NCI-H1417 treated with DMSO at 0.1 percent for 48 hours (cell line): ENCODE measurements at regions not wholly inside any gene's neighbourhood (a gene's known extent, or its start where the extent isn't known, plus 50 kb on each side); places are given as distances from the start of the nearest gene placed in this dataset.

Experiments used
- DNase-seq: peaks from one replicate; lab custom pipeline; 2025; lab: John Stamatoyannopoulos, UW

DNA sequence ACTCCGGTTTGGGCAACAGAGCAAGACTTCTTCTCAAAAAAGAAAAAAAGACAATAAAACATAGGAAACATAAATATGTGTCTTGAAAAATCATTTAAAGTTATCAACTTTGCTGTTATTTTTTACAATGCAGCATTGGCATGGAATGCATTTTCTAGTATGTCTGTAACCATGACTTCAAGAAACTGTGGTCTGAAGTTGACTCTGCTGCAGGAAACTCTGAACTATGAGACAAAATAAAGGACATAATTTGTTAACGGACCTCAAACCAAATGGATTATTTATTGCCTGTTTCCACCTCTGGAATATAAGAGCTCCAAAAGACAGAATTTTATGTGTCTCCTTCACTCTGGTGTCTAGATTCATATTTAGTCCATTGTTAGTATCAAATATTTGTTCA, 79.1 kb downstream of the TRIB2 start:
- DNase-seq, result no peak

- DNase-seq, result no peak
These were observed 79.9 kb downstream of the TRIB2 start for GRCh38 chr2:12796657-12797056.

- DNase-seq, result no peak
These were observed 81.1 kb downstream of the TRIB2 start for GRCh38 chr2:12797815-12798214.

GRCh38 chr2:12803607-12804006, 86.9 kb downstream of the TRIB2 start:
- no peak for DNase-seq

- no peak for DNase-seq
These were observed 87.5 kb downstream of the TRIB2 start for GRCh38 chr2:12804091-12804856.

GRCh38 chr2:12805033-12805432, 88.3 kb downstream of the TRIB2 start:
- no peak for DNase-seq

- no peak for DNase-seq
These were observed 90.0 kb downstream of the TRIB2 start for GRCh38 chr2:12806549-12807242.

GRCh38 chr2:12807907-12808810, 91.4 kb downstream of the TRIB2 start:
- DNase-seq, result no peak

DNA sequence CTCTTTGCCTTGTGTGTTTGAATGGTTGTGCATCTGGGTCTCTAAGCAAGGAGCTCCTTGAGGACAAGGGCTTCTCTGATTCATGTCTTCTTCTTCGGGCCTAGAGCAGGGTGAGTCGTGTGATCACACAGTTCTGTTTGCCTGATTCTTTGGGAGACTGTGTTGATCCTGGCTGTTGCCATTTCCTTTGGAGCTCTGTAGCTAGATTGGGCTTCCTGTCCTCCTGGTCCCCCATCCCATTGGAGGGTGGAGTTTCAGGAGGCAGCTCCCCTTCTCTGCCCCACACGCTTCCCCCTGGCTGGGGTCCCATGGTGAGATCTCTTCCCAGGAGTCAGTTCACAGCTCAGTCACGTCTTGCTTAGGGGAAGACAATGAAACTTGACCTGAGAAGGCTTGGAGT, 92.8 kb downstream of the TRIB2 start:
- DNase-seq, result no peak

DNA sequence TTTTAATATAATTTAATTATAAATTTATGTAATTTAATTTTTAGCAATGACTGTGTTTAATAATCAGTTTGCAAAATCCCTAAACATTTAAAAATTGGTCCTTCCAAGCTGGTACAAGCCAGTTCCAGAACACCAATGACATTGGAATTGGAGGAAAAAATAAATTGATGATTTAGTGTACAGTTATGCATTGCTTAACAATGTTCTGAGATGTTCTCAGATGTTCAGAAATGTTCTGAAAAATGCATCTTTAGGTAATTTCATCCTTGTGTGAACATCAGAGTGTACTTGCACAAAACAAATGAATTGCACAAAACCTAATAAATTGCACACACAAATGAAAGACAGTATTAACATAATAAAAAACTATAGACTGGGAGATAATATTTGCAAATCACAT, 95.2 kb downstream of the TRIB2 start:
- no peak for DNase-seq

GRCh38 chr2:12813166-12813565, 96.4 kb downstream of the TRIB2 start:
- DNase-seq, result no peak

- no peak for DNase-seq
These were observed 99.9 kb downstream of the TRIB2 start for GRCh38 chr2:12816379-12817306.

GRCh38 chr2:12817870-12818269, 101.1 kb downstream of the TRIB2 start:
- DNase-seq, result no peak

DNA sequence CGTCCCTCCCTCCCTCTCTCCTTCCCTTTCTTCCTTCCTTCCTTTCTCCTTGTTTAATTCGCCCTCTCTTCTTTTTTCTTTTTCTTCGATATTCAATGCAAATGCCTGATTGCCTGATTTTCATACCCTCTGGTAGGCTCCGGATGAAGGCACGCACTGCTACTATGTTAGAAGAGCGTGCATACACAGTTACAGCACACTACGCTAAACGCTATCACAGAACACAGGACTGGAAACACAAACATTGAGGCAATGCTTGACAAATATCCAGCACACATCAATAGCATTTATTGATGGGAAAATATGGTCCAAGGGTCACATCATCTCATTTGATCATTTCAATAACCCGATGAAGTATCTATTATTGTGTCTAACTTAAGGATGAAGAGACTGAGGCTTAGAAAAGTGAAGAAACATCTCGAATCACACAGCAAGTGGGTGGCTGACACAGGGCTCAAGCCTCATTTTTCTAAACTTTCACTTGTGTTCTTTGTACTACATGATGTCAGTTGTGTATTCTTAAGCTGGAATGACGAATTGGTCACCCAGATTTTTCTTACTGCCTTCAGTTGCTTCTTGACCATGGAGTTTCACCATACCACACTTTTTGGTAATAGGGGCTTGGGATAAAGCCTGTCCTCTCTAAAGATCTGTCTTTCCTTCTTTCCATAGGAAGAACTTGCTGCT, 101.8 kb downstream of the TRIB2 start:
- DNase-seq, result no peak

DNA sequence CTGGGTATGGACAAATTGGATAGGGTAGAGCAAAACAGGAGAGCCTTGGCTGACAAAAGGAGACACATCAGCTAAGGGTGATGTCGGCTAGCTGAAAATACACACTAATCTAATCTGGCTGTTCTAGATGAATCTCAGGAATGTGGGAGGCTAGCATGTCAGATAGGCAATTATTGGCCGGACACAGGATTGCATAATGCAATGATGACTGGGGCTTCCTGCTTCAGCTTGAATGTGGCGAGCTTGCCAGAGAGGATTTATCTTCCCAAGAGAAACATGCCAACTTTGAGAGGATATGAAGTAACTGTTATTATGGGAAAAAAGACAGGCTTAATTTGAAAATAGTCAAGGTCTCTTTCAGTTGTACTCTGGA, 102.4 kb downstream of the TRIB2 start:
- DNase-seq, result no peak

DNA sequence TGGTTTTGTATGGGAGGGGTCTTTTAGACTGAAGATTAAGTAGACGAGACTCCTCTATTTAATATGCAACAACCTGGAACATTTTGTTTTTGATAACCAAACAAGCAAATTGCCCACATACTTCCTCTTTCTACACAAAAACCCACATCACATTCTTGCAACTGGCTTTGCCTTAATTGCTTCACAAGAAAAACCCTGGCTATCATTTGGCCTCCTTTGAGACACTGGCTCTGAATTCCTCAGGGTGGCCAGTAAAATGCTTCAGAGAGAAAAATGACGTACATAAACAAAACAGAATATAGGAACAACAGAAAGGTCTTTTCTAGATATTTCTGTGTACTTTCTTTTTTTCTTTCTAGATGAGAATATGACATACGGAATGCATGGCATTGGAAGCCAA, 103.0 kb downstream of the TRIB2 start:
- DNase-seq, result no peak

DNA sequence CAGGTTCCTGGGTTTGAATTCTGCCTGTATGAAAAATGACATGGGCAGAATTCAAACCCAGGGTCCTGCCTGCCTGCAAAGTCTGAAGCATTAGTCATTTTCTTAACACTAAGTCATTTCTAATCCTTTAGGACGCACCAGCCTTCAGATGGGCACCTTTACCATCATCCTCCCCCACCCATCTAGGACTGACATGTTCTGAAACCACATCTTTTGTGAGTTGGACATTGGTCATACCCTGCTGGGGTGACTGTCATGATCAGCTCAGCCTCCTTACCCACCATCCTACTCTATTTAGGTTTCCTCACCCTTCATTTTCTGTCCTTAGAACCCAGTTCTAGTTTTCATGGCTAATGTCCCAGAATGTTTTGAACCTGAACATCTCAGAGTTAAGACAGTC, 104.9 kb downstream of the TRIB2 start:
- DNase-seq, result no peak

DNA sequence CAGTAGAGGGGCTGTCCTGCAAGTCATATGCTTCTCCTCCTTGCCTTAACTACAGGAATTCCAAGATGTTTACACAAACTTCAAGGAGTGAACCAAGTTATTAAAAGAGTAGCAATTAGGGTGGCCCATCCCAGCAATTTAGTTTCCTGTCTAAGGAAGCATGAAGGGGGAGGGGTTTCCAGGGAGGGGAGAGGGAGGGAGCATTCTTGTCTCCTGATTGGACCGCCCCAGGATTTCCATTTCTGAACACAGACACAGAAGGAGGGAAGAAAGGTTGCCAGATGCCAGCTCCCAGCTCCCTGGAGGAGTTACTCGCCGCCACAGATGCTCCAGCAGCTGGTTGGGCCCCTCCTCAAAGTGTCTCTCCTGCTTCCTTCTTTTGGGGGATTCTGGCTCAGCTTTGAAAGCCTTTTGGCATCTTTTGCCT, 107.6 kb downstream of the TRIB2 start:
- DNase-seq, result no peak

GRCh38 chr2:12824778-12825379, 108.1 kb downstream of the TRIB2 start:
- DNase-seq, result no peak

DNA sequence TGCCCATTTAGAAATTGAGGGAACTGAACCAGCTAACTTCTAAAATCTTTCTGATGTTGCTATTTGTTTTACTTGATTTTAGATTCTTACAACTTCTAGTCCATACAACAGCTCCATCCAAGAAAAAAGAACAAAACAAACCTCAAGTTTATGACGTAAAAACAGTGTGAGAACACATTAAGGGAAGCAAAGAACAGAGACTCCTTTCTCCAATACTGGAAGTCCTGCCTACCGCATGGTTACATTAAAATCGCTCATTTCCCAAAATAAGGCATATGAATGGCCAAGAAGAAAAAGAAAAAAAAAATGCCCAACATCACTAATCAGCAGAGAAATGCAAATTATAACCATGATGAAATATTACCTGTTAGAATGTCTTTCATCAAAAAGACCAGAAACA, 110.0 kb downstream of the TRIB2 start:
- no peak for DNase-seq

- no peak for DNase-seq
These were observed 111.0 kb downstream of the TRIB2 start for GRCh38 chr2:12827721-12828120.
